ENCODE measurements at regions not wholly inside any gene's neighbourhood (a gene's known extent, or its start where the extent isn't known, plus 50 kb on each side); places are given as distances from the start of the nearest gene placed in this dataset.

DNA sequence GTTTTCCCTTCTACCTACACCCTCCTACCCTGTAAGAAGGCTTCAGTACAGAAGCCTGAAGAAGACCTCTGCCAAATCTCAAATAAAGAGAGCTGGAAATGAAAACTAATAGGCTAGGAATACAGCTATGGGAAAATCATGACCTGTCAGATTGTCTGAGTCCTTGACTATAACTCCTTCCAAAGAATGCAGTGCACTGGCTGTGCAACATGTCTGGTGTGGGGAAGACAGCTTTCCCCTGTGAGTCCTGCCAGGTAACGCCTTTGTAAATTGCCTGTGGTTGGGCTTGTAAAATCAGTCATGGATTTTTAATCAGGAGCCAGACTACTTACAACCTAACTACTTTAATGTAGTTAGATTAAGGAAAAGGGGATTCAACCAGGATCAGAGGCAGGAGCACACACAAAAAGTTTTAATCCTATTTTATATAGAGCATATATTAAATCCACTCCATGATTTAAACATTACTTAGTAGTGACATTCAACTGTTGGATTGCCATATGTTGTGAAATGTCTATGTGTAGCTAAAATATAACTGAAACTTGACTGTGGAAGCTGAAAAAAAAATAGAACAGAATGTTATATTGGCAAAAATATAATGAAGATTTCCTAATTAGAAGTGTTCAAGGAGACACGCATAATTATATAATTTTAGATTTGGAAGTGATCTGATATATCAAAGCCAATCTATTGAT, 1667.8 kb downstream of the KCNT2 start:
- Histone ChIP-seq H3K9me3 (replicated peaks; ENCODE audit: control insufficient read depth, insufficient read depth, low read length) (peaks cover 1% of the 10 kb centered on the region), H3K4me3 (replicated peaks in 1 of 3; ENCODE audit: insufficient read depth in 1 of 3, low read depth in 1 of 3, low read length in 3 of 3) (no peak overlapping the region), H3K27ac (ENCODE audit: insufficient read depth, low read depth, low read length) (no peak overlapping the region), H3K9me1 (replicated peaks; ENCODE audit: control insufficient read depth, extremely low read depth, insufficient read depth, low read length) (no peaks in the 10 kb centered on the region), H3K27me3 (ENCODE audit: control insufficient read depth in 2 of 2, insufficient read depth in 2 of 2, low read length in 2 of 2) (no peaks in the 10 kb centered on the region), H3K79me2 (ENCODE audit: control insufficient read depth, insufficient read depth, low read length) (no peaks in the 10 kb centered on the region), H4K20me1 (replicated peaks; ENCODE audit: control insufficient read depth, extremely low read depth, insufficient read depth, low read length) (no peaks in the 10 kb centered on the region), H3K36me3 (ENCODE audit: control insufficient read depth in 2 of 2, extremely low read depth in 1 of 2, insufficient read depth in 2 of 2, low read length in 2 of 2) (no peaks in the 10 kb centered on the region), H3K4me2 (ENCODE audit: insufficient read depth, low read length) (no peak overlapping the region), H2AFZ (ENCODE audit: low read depth, low read length) (no peak overlapping the region), H3K4me1 (ENCODE audit: control insufficient read depth, extremely low read depth, insufficient read depth, low read length) (no peaks in the 10 kb centered on the region), H3K9ac (replicated peaks; ENCODE audit: extremely low read depth, insufficient read depth, low read length) (no peak overlapping the region)
- no peak for TF ChIP-seq FOS (IDR thresholded peaks at IDR 0.05; ENCODE audit: borderline replicate concordance, insufficient read depth, low read length)
- no peak for TF ChIP-seq GATA2 (IDR thresholded peaks at IDR 0.05; ENCODE audit: insufficient read depth, insufficient read length, low read depth, low read length)
- TF ChIP-seq MYC (IDR thresholded peaks at IDR 0.05; ENCODE audit: low read depth, low read length), result no peak
- no peak for TF ChIP-seq EZH2 (IDR thresholded peaks at IDR 0.05; ENCODE audit: borderline replicate concordance, low read depth, low read length, severe bottlenecking)
- TF ChIP-seq, protein P1, sequence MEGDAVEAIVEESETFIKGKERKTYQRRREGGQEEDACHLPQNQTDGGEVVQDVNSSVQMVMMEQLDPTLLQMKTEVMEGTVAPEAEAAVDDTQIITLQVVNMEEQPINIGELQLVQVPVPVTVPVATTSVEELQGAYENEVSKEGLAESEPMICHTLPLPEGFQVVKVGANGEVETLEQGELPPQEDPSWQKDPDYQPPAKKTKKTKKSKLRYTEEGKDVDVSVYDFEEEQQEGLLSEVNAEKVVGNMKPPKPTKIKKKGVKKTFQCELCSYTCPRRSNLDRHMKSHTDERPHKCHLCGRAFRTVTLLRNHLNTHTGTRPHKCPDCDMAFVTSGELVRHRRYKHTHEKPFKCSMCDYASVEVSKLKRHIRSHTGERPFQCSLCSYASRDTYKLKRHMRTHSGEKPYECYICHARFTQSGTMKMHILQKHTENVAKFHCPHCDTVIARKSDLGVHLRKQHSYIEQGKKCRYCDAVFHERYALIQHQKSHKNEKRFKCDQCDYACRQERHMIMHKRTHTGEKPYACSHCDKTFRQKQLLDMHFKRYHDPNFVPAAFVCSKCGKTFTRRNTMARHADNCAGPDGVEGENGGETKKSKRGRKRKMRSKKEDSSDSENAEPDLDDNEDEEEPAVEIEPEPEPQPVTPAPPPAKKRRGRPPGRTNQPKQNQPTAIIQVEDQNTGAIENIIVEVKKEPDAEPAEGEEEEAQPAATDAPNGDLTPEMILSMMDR (IDR thresholded peaks at IDR 0.05; ENCODE audit: extremely low read depth in 1 of 2, insufficient read depth in 1 of 2, low read depth in 1 of 2, low read length in 2 of 2), result no peak
- TF ChIP-seq JUN (IDR thresholded peaks at IDR 0.05; ENCODE audit: borderline replicate concordance, insufficient read depth, insufficient read length, low read depth), result no peak
- TF ChIP-seq POLR2A (IDR thresholded peaks at IDR 0.05; ENCODE audit: low read depth, low read length), result no peak
- TF ChIP-seq, protein P2, sequence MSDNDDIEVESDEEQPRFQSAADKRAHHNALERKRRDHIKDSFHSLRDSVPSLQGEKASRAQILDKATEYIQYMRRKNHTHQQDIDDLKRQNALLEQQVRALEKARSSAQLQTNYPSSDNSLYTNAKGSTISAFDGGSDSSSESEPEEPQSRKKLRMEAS (IDR thresholded peaks at IDR 0.05; ENCODE audit: insufficient read depth, insufficient read length), result no peak
- no peak for TF ChIP-seq POLR2AphosphoS5 (IDR thresholded peaks at IDR 0.05; ENCODE audit: insufficient read depth, low read depth, low read length)
- no peak for DNase-seq (ENCODE audit: low read depth, low spot score)
- dilution Hi-C loops (cut with MboI; ENCODE audit: extremely low pct_ligation_motif_present, low sequenced_read_pairs) (no loop called here), intact Hi-C loops (cut with micrococcal nuclease) (no loop called here)
- POLR2A ChIA-PET, result no interaction called here
- CTCF ChIA-PET, result no interaction called here
- BruUV-seq (replicated peaks), result no TSS peak
- no peak for FAIRE-seq
